Endothelial cell (in vitro differentiated cells): ENCODE measurements at regions not wholly inside any gene's neighbourhood (a gene's known extent, or its start where the extent isn't known, plus 50 kb on each side); places are given as distances from the start of the nearest gene placed in this dataset.

Experiments
- DNase-seq: peaks from one replicate; pipeline ENCODE4 v3.0.0; 2021; ENCODE audit warnings: low spot score
- H3K27ac Mint-ChIP-seq: one replicate; pipeline ENCODE4 v1.8.0; 2021; ENCODE audit warnings: mixed read lengths, inconsistent platforms; ENCODE audit not compliant: unreplicated experiment
- H3K27me3 Mint-ChIP-seq: one replicate; pipeline ENCODE4 v1.8.0; 2021; ENCODE audit warnings: mild to moderate bottlenecking, moderate library complexity, mixed read lengths, inconsistent platforms; ENCODE audit not compliant: unreplicated experiment
- H3K36me3 Mint-ChIP-seq: one replicate; pipeline ENCODE4 v1.8.0; 2021; ENCODE audit warnings: mild to moderate bottlenecking, low read depth, mixed read lengths, inconsistent platforms; ENCODE audit not compliant: unreplicated experiment
- H3K4me1 Mint-ChIP-seq: one replicate; pipeline ENCODE4 v1.8.0; 2021; ENCODE audit warnings: mild to moderate bottlenecking, mixed read lengths, inconsistent platforms; ENCODE audit not compliant: unreplicated experiment
- H3K4me3 Mint-ChIP-seq: one replicate; pipeline ENCODE4 v1.8.0; 2021; ENCODE audit warnings: mild to moderate bottlenecking, mixed read lengths, inconsistent platforms; ENCODE audit not compliant: unreplicated experiment
- H3K9me3 Mint-ChIP-seq: one replicate; pipeline ENCODE4 v1.8.0; 2021; ENCODE audit warnings: mixed read lengths, inconsistent platforms; ENCODE audit not compliant: unreplicated experiment
- CTCF ChIP-seq: fragments of 200-600 bp; sonication (generic); IDR thresholded peaks from one replicate; pipeline ENCODE4 v1.5.0; 2021; ENCODE audit warnings: antibody characterized with exemption; ENCODE audit not compliant: unreplicated experiment

GRCh38 chr1:239608469-239608868 lies 222.1 kb downstream of the CHRM3 start:
- H3K27ac Mint-ChIP-seq: no peak overlapping the region
- H3K4me1 Mint-ChIP-seq: peaks cover 2% of the 10 kb centered on the region
- H3K36me3 Mint-ChIP-seq: no peaks in the 10 kb centered on the region
- no peak overlapping the region for H3K4me3 Mint-ChIP-seq
- no peak for TF ChIP-seq CTCF
- no peaks in the 10 kb centered on the region for H3K9me3 Mint-ChIP-seq
- no peak for DNase-seq
- H3K27me3 Mint-ChIP-seq: no peaks in the 10 kb centered on the region

GRCh38 chr1:239612379-239612778 lies 226.0 kb downstream of the CHRM3 start:
- Mint-ChIP-seq H3K4me3 (no peak overlapping the region), H3K27ac (no peak overlapping the region), H3K4me1 (peaks cover 14% of the 10 kb centered on the region), H3K27me3 (no peaks in the 10 kb centered on the region), H3K36me3 (no peaks in the 10 kb centered on the region), H3K9me3 (no peaks in the 10 kb centered on the region)
- no peak for TF ChIP-seq CTCF
- no peak for DNase-seq

DNA sequence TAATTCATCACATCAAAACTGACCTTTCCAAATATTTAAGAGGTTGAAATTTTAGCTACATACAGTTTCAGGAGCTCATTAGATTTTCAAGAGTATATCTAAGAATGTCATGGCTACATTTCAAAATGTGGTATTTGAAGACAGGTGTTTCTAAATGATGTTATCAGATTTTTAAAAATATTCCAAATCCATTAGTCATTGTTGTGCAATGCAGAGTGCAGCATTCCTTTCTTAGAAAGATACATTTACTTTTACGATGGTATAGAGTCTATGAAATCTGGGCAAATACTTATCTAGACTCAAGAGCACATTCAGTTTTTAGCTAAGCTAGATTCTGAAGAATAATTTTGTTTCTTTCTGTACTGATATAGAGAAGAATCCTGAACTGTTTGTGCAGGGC lies 230.3 kb downstream of the CHRM3 start:
- TF ChIP-seq CTCF: no peak

DNA sequence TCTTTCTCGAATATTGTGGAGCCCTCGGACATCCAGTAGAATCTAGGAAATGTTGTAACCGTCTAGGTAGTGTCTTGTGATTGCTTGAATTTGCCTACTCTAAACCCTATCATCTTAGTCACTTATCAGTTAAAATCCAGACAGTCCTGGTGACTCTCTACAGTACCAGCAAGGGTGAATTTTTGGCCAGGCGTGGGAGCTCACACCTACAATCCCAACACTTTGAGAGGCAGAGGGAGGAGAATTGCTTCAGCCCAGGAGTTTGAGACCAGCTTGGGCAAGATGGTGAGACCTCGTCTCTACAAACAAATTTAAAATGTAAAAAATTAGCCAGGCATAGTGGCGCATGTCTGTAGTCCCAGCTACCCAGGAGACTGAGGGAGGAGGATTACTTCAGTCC lies 230.9 kb downstream of the CHRM3 start:
- Mint-ChIP-seq H3K27ac (no peak overlapping the region), H3K9me3 (no peaks in the 10 kb centered on the region), H3K27me3 (no peaks in the 10 kb centered on the region), H3K4me1 (peaks cover 19% of the 10 kb centered on the region), H3K36me3 (peaks cover 8% of the 10 kb centered on the region), H3K4me3 (no peak overlapping the region)
- DNase-seq: no peak
- TF ChIP-seq CTCF: no peak

More for the DNA sequence above, 230.3 kb downstream of the CHRM3 start:
- DNase-seq: no peak
- peaks cover 6% of the 10 kb centered on the region for H3K36me3 Mint-ChIP-seq
- H3K4me1 Mint-ChIP-seq: peaks cover 19% of the 10 kb centered on the region
- H3K9me3 Mint-ChIP-seq: no peaks in the 10 kb centered on the region
- no peaks in the 10 kb centered on the region for H3K27me3 Mint-ChIP-seq
- no peak overlapping the region for H3K27ac Mint-ChIP-seq
- no peak overlapping the region for H3K4me3 Mint-ChIP-seq

GRCh38 chr1:239617731-239618130 lies 231.4 kb downstream of the CHRM3 start:
- TF ChIP-seq CTCF: no peak
- Mint-ChIP-seq H3K27me3 (no peaks in the 10 kb centered on the region), H3K27ac (no peak overlapping the region), H3K9me3 (no peaks in the 10 kb centered on the region), H3K4me1 (peaks cover 19% of the 10 kb centered on the region), H3K36me3 (peaks cover 13% of the 10 kb centered on the region), H3K4me3 (no peak overlapping the region)
- DNase-seq: no peak
